RPMI7951 (cell line): ENCODE measurements at regions not wholly inside any gene's neighbourhood (a gene's known extent, or its start where the extent isn't known, plus 50 kb on each side); places are given as distances from the start of the nearest gene placed in this dataset.

Experiments
- DNase-seq: peaks from one replicate; pipeline ENCODE4 v3.0.0-alpha.2; 2012; ENCODE audit warnings: low read depth

GRCh38 chr7:53965716-53966115, 576.5 kb upstream of the VSTM2A start:
- DNase-seq = no peak

GRCh38 chr7:53983480-53983879, 558.7 kb upstream of the VSTM2A start:
- DNase-seq = no peak

- DNase-seq = peak; percentile 88
Observed at GRCh38 chr7:53984776-53985175, 557.4 kb upstream of the VSTM2A start.

GRCh38 chr7:53988376-53988775, 553.8 kb upstream of the VSTM2A start:
- no peak for DNase-seq

- no peak for DNase-seq
Observed at GRCh38 chr7:53993224-53993623, 549.0 kb upstream of the VSTM2A start.

GRCh38 chr7:53996876-53997275, 545.3 kb upstream of the VSTM2A start:
- peak; percentile 74 for DNase-seq

- peak; percentile 39 for DNase-seq
Observed at GRCh38 chr7:54014765-54015164, 527.4 kb upstream of the VSTM2A start.

- DNase-seq = peak; percentile 94
Observed at GRCh38 chr7:54015251-54015650, 526.9 kb upstream of the VSTM2A start.

GRCh38 chr7:54037873-54038272, 504.3 kb upstream of the VSTM2A start:
- DNase-seq = no peak

- no peak for DNase-seq
Observed at GRCh38 chr7:54060643-54061042, 481.5 kb upstream of the VSTM2A start.

- no peak for DNase-seq
Observed at GRCh38 chr7:54066643-54067042, 475.5 kb upstream of the VSTM2A start.

- DNase-seq = no peak
Observed at GRCh38 chr7:54069843-54070242, 472.3 kb upstream of the VSTM2A start.

GRCh38 chr7:54072710-54073109, 469.5 kb upstream of the VSTM2A start:
- DNase-seq = no peak

GRCh38 chr7:54076616-54077015, 465.6 kb upstream of the VSTM2A start:
- DNase-seq = peak; percentile 39

GRCh38 chr7:54080525-54080924, 461.6 kb upstream of the VSTM2A start:
- no peak for DNase-seq

GRCh38 chr7:54080971-54081370, 461.2 kb upstream of the VSTM2A start:
- no peak for DNase-seq

- peak; percentile 52 for DNase-seq
Observed at GRCh38 chr7:54084340-54084739, 457.8 kb upstream of the VSTM2A start.

GRCh38 chr7:54090652-54091213, 451.4 kb upstream of the VSTM2A start:
- no peak for DNase-seq

- peak; percentile 10 for DNase-seq
Observed at GRCh38 chr7:54091322-54091721, 450.9 kb upstream of the VSTM2A start.

- DNase-seq = no peak
Observed at GRCh38 chr7:54097886-54098285, 444.3 kb upstream of the VSTM2A start.

GRCh38 chr7:54109501-54109900, 432.7 kb upstream of the VSTM2A start:
- DNase-seq = peak; percentile 60

- DNase-seq = peak; percentile 29
Observed at GRCh38 chr7:54111814-54112511, 430.2 kb upstream of the VSTM2A start.

GRCh38 chr7:54112567-54112966, 429.6 kb upstream of the VSTM2A start:
- peak; percentile 41 for DNase-seq
